ENCODE measurements at regions not wholly inside any gene's neighbourhood (a gene's known extent, or its start where the extent isn't known, plus 50 kb on each side); places are given as distances from the start of the nearest gene placed in this dataset.
A peak's percentile ranks its signal among the peaks of the same experiment; 100 is the strongest.
"Not testable (repeated sequence)": the region's sequence is repeated elsewhere in the genome, so short reads cannot be mapped to it uniquely, and the experiment has no call there.

DNA sequence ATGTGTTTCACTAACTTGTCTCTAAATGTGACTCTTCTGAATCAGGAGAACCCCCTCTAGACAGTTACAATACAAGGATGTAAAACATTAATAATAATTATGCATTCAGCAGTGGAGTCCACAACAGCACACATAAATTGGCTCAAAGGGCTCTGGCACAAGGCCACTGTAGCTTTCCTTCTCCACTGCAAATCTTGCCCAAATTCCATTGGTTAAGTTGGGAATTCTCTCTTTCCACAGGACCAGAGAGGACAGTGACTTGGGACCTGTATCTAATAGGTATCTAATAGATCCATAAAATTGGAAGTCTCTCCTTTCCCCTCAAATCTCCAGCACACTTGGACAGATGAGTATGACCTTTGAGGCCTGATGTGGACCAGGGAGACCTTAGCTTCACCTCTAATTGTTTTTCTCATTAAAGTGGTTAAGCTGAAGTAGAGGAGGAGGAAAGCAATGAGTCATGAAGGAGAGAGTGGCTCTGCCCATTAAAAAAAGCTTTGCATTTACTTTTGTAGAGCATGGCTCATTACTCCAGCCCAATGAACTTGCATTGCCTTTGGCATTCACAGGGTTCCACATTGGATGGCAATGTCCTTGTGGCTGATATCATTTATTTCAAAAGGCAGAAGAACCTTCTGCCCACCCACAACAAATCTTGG is 72.3 kb upstream of the SH3RF1 start:
- no peak for FAIRE-seq
- no peak for DNase-seq (ENCODE audit: low spot score)

DNA sequence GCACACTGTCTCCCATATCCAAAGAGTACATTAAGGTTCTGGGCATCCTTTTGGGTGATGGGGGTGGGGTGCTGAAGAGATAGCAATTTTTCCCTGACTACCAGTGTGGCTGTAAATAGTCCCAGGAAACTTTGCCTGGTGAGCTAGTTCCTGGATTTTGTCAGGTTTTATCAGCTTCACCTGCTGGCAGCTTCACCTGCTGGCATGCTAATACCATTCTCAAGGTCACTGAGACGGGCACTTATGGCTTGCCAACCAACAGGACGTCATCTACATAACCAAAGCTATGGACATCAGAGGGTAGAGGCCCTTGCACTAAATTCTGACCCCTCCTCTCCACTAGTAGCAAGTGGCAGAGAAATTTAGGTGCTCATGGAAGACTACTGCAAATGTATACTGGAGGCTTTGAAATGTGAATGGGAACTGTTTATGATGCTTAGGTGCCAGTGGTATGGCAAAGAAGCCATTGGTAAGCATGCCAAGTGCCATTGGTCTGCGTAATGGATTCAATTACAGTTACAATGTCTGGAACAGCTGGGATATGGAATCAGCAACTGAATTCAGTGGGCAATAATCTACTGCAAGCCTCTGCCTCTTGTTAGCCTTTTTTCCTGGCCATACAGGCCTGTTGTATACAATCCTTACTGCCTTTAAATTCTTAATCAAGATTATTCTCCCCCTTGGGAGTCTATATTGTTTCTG is 71.6 kb upstream of the SH3RF1 start:
- FAIRE-seq (no peak), DNase-seq (ENCODE audit: low spot score) (no peak)

DNA sequence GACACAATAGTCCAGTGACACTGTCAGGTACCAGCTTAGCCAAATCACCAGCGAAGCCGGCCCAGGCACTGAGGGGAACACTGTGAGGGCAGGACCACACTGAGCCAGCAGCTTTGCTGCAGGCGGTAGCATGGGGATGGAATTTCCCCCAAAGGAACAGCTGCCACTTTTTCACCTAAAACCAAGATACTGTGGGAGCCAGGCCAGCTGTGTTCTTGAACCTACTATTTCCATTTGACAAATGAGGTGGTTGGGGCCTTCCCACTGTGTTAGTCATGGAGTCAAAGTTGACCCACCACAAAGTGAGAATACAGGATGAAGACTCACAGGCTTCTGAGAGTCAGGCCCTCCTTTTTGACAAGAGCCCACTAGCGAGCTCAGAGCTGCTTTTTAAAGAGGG is 70.7 kb upstream of the SH3RF1 start:
- DNase-seq (ENCODE audit: low spot score) (no peak), FAIRE-seq (no peak)

DNA sequence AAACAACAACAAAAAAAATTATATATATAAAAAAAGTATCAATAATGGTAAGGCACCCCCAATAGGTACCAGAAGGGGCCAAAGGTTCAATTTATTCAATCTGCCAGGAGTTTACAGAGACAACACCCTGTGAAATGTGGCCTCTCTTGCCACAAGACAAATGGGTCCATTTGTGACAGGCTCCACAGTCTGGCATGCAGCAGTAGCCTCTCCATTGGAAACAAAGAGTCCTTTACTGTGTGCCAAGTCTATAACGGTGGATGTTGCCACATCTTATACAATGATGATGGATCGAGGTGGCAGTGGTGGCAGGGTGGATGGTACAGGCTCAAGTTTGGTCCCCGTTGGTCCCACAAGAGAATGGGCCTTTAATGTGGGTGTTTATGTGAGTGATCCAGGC is 70.1 kb upstream of the SH3RF1 start:
- DNase-seq (ENCODE audit: low spot score) (no peak), FAIRE-seq (no peak)

DNA sequence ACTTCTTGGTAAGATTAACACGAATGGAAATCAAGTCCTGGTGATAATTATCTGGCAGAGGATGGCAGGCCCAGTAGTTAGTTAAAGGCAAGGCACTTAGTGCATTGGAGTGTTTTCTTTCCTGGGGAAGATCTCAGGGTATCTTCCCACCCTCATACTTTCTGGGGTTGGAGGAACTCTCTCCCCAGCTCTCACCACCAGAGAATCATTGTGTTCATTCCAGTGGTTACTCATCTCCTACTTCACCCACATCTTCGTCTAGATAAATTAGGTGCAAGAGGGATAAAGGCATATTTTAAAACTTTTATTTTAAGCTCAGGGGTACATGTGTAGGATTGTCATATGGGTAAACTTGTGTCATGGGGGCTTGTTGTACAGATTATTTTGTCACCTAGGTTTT is 67.5 kb upstream of the SH3RF1 start:
- FAIRE-seq (no peak), DNase-seq (ENCODE audit: low spot score) (no peak)

DNA sequence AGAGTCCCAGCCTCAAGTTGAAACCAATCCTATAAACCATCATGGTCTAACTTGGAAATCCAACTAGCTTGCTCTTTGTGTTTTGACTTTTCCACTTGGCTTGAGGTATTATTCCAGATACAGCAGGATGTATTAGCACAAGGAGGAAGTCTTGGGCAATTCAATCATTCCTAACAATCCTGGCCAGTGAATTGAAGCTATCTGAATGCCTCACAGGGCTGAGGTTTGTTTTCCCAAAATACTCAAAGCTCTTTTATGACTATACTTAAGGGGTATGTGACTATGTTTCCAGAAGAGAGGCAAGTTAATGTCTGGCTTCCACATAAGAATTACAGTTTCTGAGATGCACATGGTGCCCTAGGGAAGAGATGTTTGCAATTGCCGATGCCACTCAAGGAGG is 66.8 kb upstream of the SH3RF1 start:
- no peak for FAIRE-seq

DNA sequence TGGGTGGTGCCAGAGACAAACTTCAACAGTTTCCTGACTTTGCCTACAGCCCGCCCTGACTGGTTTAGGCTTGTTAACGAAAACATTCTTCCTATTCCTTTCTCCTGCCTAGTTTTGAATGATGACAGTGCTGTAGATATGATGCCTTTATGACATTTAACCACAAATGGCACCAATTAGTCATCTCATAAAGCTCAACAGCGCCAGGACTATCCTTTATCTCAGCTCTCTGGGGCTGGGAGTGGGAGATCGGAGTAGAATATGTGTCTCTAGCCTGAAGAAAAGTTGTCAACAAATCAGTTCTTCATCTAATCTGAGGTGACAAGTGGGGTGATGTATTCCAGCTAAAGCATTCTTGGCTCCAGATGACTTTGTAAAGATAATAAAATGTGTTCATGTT is 64.6 kb upstream of the SH3RF1 start:
- no peak for FAIRE-seq
- DNase-seq (ENCODE audit: low spot score), result peak; percentile 53

More for the DNA sequence above, 66.8 kb upstream of the SH3RF1 start:
- DNase-seq (ENCODE audit: low spot score), result no peak

DNA sequence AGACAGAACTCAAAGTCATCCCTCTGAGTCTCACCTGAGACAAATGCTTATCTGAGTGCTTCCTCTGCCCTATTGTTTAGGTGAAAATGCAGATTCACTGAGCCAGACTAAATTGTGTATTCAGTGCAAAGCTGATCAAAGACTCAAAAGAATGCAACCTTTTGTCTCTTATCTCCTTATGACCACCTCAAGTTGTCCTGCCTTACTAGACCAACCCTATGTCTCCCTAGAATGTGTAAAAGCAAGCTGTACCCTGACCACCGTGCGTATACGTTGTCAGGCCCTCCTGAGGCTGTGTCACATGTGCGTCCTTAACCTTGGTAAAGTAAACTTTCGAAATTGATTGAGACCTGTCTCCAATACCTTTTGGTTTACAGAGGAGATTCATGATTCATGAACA is 63.6 kb upstream of the SH3RF1 start:
- no peak for DNase-seq (ENCODE audit: low spot score)

DNA sequence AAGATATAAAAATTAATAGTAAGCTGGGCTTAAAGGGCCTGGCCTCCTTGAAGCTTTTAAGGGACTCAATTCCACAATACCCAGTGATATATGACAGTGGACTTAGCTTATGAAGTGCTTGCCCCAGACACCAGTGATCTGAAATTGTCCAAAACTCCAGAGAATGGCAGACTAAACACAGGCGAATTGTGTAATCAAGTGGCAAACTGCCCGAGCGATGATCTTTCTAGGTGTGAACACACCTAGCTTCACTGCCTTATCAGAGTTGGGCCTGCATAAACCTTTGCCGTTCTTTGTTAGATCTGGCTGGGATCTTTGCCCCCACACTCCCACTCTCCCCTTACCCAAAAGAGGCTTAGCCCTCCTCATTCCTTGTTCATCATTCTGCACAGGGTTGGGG is 62.5 kb upstream of the SH3RF1 start:
- no peak for FAIRE-seq
- DNase-seq (ENCODE audit: low spot score), result no peak

More for the DNA sequence above, 63.6 kb upstream of the SH3RF1 start:
- no peak for FAIRE-seq

DNA sequence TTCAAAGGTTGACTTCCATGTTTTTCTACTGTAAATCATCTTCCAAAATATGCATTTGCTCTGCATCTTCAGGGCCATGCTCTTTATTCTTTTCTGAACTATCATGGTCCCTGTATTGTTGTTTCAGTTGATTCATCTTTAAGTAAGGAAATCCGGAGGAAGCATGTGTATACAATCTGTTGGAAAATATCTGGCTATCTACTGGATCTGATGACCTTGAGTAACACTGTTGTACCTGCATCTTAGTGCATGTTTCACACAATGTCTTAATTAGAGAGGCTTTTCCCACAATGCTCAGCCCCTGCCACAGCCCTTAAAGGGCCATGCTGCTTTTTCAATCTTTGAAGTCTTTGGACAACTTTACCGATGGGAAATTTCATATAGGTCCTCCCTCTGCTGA is 61.8 kb upstream of the SH3RF1 start:
- FAIRE-seq, result no peak

DNA sequence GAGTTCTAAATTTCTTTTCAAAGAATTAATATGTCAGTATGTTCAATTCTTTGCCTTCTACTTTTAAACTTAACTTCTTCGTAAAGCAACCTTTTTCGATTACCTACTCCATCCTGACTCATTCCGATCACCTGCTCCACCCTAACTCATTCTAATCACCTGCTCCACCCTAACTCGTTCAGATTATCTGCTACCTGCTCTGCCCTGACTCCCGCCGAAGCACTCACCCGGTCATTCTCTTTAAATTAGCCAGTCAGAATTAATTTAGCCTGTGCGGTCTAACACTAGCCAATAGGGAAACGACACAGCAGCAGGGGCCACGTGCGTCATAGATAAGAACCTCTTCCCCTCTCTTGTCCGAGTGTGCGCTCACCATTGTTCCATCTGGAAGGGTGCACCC is 60.1 kb upstream of the SH3RF1 start:
- DNase-seq (ENCODE audit: low spot score) (no peak), FAIRE-seq (no peak)

More for the DNA sequence above, 61.8 kb upstream of the SH3RF1 start:
- no peak for DNase-seq (ENCODE audit: low spot score)

DNA sequence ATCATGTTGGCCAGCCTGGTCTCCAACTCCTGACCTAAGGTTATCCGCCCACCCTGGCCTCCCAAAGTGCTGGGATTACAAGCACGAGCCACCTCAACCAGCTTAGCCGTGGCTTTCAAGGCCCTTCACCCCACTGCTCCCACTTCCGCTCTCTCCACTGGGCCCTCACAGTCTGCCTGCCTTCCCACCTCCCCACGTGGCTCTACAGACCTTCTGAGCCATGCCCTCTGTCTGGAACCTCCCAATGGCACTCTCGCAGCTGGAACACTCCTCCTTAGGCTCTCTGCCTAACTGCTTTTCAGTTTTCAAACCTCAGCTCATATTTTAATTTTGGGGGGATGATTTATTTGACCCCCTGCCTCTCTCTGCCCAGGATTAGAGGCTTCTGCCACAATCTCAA is 59.3 kb upstream of the SH3RF1 start:
- DNase-seq (ENCODE audit: low spot score), result no peak
- FAIRE-seq, result no peak

DNA sequence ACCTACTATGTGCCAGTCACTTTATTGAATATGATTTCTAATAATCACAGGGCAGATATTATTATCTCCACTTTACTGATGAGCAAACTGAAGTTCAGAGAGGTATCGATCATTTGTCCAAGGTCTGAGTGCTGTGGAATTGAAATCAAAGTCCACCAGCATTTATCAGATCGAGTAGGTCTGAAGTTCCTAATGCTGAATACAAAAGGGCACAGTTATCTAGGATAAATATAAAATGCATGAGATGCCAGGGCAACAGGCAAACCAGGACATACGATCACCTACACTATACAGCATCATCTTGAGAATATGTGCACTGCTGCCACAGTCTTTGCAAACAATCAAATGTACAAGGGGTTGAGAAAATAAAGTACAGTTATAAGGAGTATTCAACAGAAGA is 57.2 kb upstream of the SH3RF1 start:
- no peak for FAIRE-seq
- DNase-seq (ENCODE audit: low spot score), result no peak

DNA sequence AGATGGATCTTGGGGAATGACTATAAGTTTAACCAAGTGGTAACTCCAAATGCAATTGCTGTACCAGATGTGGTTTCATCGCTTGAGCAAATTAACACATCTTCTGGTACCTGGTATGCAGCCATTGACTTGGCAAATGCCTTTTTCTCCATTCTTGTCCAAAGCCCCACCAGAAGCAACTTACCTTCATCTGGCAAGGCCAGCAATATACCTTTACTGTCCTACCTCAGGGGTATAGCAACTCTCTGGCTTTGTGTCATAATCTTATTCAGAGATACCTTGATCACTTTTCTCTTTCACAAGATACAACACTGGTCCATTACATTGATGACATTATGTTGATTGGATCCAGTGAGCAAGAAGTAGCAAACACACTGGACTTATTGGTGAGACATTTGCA is 53.2 kb upstream of the SH3RF1 start:
- not testable (repeated sequence) for FAIRE-seq; DNase-seq (ENCODE audit: low spot score)

DNA sequence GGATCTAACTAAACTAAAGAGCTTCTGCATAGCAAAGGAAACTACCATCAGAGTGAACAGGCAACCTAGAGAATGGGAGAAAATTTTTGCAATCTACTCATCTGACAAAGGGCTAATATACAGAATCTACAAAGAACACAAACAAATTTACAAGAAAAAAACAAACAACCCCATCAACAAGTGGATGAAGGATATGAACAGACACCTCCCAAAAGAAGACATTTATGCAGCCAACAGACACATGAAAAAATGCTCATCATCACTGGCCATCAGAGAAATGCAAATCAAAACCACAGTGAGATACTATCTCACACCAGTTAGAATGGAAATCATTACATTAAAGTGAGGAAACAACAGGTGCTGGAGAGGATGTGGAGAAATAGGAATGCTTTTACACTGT is 52.1 kb upstream of the SH3RF1 start:
- DNase-seq (ENCODE audit: low spot score); FAIRE-seq: not testable (repeated sequence)
